Right lobe of liver (tissue), 6 donors: ENCODE measurements at regions not wholly inside any gene's neighbourhood (a gene's known extent, or its start where the extent isn't known, plus 50 kb on each side); places are given as distances from the start of the nearest gene placed in this dataset.

Experiments
- ATAC-seq, 4 donors: fragments of 200-7000 bp; cut with Tn5 transposase; one replicate each; pipeline ENCODE4 v1.9.1; 2020; ENCODE audit warnings: mild to moderate bottlenecking in 4 of 4, moderate library complexity in 4 of 4
- DNase-seq, 3 donors: peaks; one replicate each; pipeline ENCODE4 v3.0.0-alpha.2; 2020
- H3K27ac ChIP-seq, 3 donors: fragments of 200-600 bp; one replicate each; pipeline ENCODE4 v1.8.0; 2022
- H3K27me3 ChIP-seq, 2 donors: fragments of 200-600 bp; one replicate each; pipeline ENCODE4 v1.8.0; 2022
- H3K36me3 ChIP-seq, 4 donors: fragments of 200-600 bp; sonication (generic) in 1 of 4; one replicate each; pipeline versions ENCODE4 v1.5.1 to v1.8.0; 2017 to 2022; ENCODE audit warnings: control low read depth in 1 of 4
- H3K4me1 ChIP-seq, 4 donors: fragments of 200-600 bp; sonication (generic) in 1 of 4; one replicate each; pipeline versions ENCODE4 v1.5.1 to v1.8.0; 2017 to 2022; ENCODE audit warnings: control low read depth in 1 of 4
- H3K4me3 ChIP-seq, 3 donors: fragments of 200-600 bp; one replicate each; pipeline ENCODE4 v1.8.0; 2022
- H3K9me3 ChIP-seq, 4 donors: fragments of 200-600 bp; sonication (generic) in 1 of 4; one replicate each; pipeline versions ENCODE4 v1.5.1 to v1.8.0; 2017 to 2022; ENCODE audit warnings: control low read depth in 1 of 4
- CTCF ChIP-seq, 4 donors: fragments of 200-600 bp in 3 of 4; fragments of 450-650 bp in 1 of 4; IDR thresholded peaks; one replicate each; pipeline versions ENCODE4 v1.5.1 to v1.8.0; 2016 to 2022; ENCODE audit warnings: antibody characterized with exemption in 4 of 4, mild to moderate bottlenecking in 2 of 4
- POLR2A ChIP-seq: fragments of 450-650 bp; IDR thresholded peaks from one replicate; pipeline ENCODE4 v1.6.1; 2017; ENCODE audit warnings: antibody characterized with exemption, mild to moderate bottlenecking
- whole genome bisulfite sequencing: methylation state at CpG from one replicate; pipeline ENCODE4 v1.1.6; 2018; ENCODE audit warnings: low coverage, low lambda C conversion rate; ENCODE audit not compliant: insufficient coverage; ENCODE audit errors: missing lambda C conversion rate; 5-methylcytosine and 5-hydroxymethylcytosine counted together
- intact Hi-C, 2 donors: fragments of 100-400 bp; cut with DNase I; formaldehyde crosslinking; loops; one replicate each; pipeline versions ENCODE4 v1.11.2 to v1.14.1; 2022
- donor health status: DM: no; HTN: yes; CAD: no.
- donor health status: DM: no; HTN: no; CAD: no.
- donor health status: DM: no; HTN: no; CAD: no.
- donor health status: DM: no; HTN: yes; CAD: no.
- donor health status: DM: no; HTN: yes; CAD: no.

- intact Hi-C loops = no loop called here
- H3K4me1 ChIP-seq = no peaks in the 10 kb centered on the region
- 59% methylated on average over 3 of the region's 3 CpGs for WGBS
- no peak for DNase-seq
- H3K9me3 ChIP-seq = no peaks in the 10 kb centered on the region
- H3K36me3 ChIP-seq = no peaks in the 10 kb centered on the region
- ATAC-seq = no peak
- no peak overlapping the region for H3K4me3 ChIP-seq
- H3K27me3 ChIP-seq = no peaks in the 10 kb centered on the region
- no peak overlapping the region for H3K27ac ChIP-seq
- TF ChIP-seq POLR2A (no peak), CTCF (IDR thresholded peaks at IDR 0.05) (no peak)
Observed at GRCh38 chr16:9206156-9206555, 114.7 kb downstream of the HAPSTR1 start.

- no peaks in the 10 kb centered on the region for H3K27me3 ChIP-seq
- TF ChIP-seq POLR2A = no peak
- no peak for TF ChIP-seq CTCF (IDR thresholded peaks at IDR 0.05)
- 45% methylated on average over 2 of the region's 5 CpGs for WGBS
- H3K4me1 ChIP-seq = no peaks in the 10 kb centered on the region
- no peak overlapping the region for H3K27ac ChIP-seq
- no peaks in the 10 kb centered on the region for H3K36me3 ChIP-seq
- H3K4me3 ChIP-seq = no peak overlapping the region
- no peaks in the 10 kb centered on the region for H3K9me3 ChIP-seq
- DNase-seq (no peak), ATAC-seq (no peak)
- intact Hi-C loops = no loop called here
Observed at GRCh38 chr16:9212621-9213020, 121.2 kb downstream of the HAPSTR1 start.

GRCh38 chr16:9219813-9220212, 128.4 kb downstream of the HAPSTR1 start:
- Histone ChIP-seq H3K27me3 (no peaks in the 10 kb centered on the region), H3K4me1 (no peaks in the 10 kb centered on the region), H3K4me3 (no peak overlapping the region), H3K36me3 (no peaks in the 10 kb centered on the region), H3K9me3 (no peaks in the 10 kb centered on the region), H3K27ac (no peak overlapping the region)
- ATAC-seq = no peak
- TF ChIP-seq POLR2A = no peak
- TF ChIP-seq CTCF (IDR thresholded peaks at IDR 0.05) = no peak
- intact Hi-C loops = no loop called here
- DNase-seq = no peak
- 23% methylated on average over 6 of the region's 6 CpGs for WGBS

- DNase-seq = no peak
- Histone ChIP-seq H3K9me3 (no peaks in the 10 kb centered on the region), H3K4me1 (no peaks in the 10 kb centered on the region), H3K27me3 (no peaks in the 10 kb centered on the region), H3K4me3 (no peak overlapping the region), H3K27ac (no peak overlapping the region), H3K36me3 (no peaks in the 10 kb centered on the region)
- ATAC-seq = peak in 1 of 4 donors; percentile 40
- TF ChIP-seq POLR2A = no peak
- peak in 2 of 4 donors; percentile 7 to 35 for TF ChIP-seq CTCF (IDR thresholded peaks at IDR 0.05)
- intact Hi-C loops = no loop called here
- whole genome bisulfite sequencing = 29% methylated on average over 3 of the region's 5 CpGs
Observed at GRCh38 chr16:9225527-9226316, 134.3 kb downstream of the HAPSTR1 start.
